ENCODE measurements at regions not wholly inside any gene's neighbourhood (a gene's known extent, or its start where the extent isn't known, plus 50 kb on each side); places are given as distances from the start of the nearest gene placed in this dataset. TPM values are rescaled to one million over a fixed set of nuclear protein-coding genes. Genes with fewer than 3 reads are reported as not detected.
"Not testable (repeated sequence)": the region's sequence is repeated elsewhere in the genome, so short reads cannot be mapped to it uniquely, and the experiment has no call there.

- H3K4me1 ChIP-seq: no peaks in the 10 kb centered on the region
- intact Hi-C loops (cut with DNase I): no loop called here
- 51 to 52% methylated on average over 2 to 3 of the region's 3 CpGs for WGBS, 2 donors
- no peaks in the 10 kb centered on the region for H3K9me3 ChIP-seq
- ATAC-seq (no peak), DNase-seq (no peak)
- no peak overlapping the region for H3K4me3 ChIP-seq
- no peaks in the 10 kb centered on the region for H3K27me3 ChIP-seq
- TF ChIP-seq CTCF (IDR thresholded peaks at IDR 0.05) (no peak), POLR2A (IDR thresholded peaks at IDR 0.05) (no peak)
- H3K36me3 ChIP-seq (replicated peaks in 1 of 2; ENCODE audit: insufficient read depth in 1 of 2, low read depth in 2 of 2): no peaks in the 10 kb centered on the region
- no peak overlapping the region for H3K27ac ChIP-seq
Measured at GRCh38 chr13:50766695-50767094, 76.8 kb downstream of the DLEU7 start.

GRCh38 chr13:50772881-50773280, 70.6 kb downstream of the DLEU7 start:
- H3K4me3 ChIP-seq; H3K36me3 ChIP-seq (replicated peaks in 1 of 2; ENCODE audit: insufficient read depth in 1 of 2, low read depth in 2 of 2); H3K4me1 ChIP-seq; H3K27ac ChIP-seq; DNase-seq; intact Hi-C loops (cut with DNase I); ATAC-seq; H3K9me3 ChIP-seq; H3K27me3 ChIP-seq: not testable (repeated sequence)
- 82 to 84% methylated on average over 9 of the region's 9 CpGs for WGBS, 2 donors

Small RNA genes in the stretch of these regions (small RNA-seq; reads per million reads assigned to genes)
- gene RF02109 (not detected), gene RF02110 (not detected)

All from body of pancreas (tissue), 4 donors.